ENCODE measurements at regions not wholly inside any gene's neighbourhood (a gene's known extent, or its start where the extent isn't known, plus 50 kb on each side); places are given as distances from the start of the nearest gene placed in this dataset.

- H3K4me3 ChIP-seq (ENCODE audit: insufficient read depth in 1 of 2, low read depth in 1 of 2, low read length in 2 of 2): no peak overlapping the region
- no peak overlapping the region for H2BK120ac ChIP-seq (ENCODE audit: low read depth, low read length)
- no peak overlapping the region for H3K4me2 ChIP-seq (ENCODE audit: low read length, poor library complexity, severe bottlenecking)
- WGBS: 92% methylated on average over 2 of the region's 3 CpGs
- no peak overlapping the region for H2BK15ac ChIP-seq (ENCODE audit: low read depth, poor library complexity, severe bottlenecking)
- H3K79me1 ChIP-seq (replicated peaks; ENCODE audit: low read length, poor library complexity, severe bottlenecking): no peaks in the 10 kb centered on the region
- DNase-seq: no peak
- H2BK5ac ChIP-seq (ENCODE audit: low read depth, low read length, poor library complexity, severe bottlenecking): no peak overlapping the region
- H3K36me3 ChIP-seq (ENCODE audit: control insufficient read depth in 1 of 2, insufficient read depth in 2 of 2, low read depth in 1 of 2, low read length in 2 of 2): no peaks in the 10 kb centered on the region
- no peaks in the 10 kb centered on the region for H3K27me3 ChIP-seq (ENCODE audit: control insufficient read depth in 1 of 2, insufficient read depth in 1 of 2, low read length in 2 of 2)
- no peak overlapping the region for H2AK5ac ChIP-seq (ENCODE audit: low read length, severe bottlenecking)
- H3K9me3 ChIP-seq (ENCODE audit: control insufficient read depth, low read length): peaks cover 12% of the 10 kb centered on the region
- no peak overlapping the region for H3K27ac ChIP-seq (ENCODE audit: low read length, poor library complexity, severe bottlenecking)
- no peak overlapping the region for H3K4ac ChIP-seq (ENCODE audit: low read depth in 1 of 2, low read length in 2 of 2)
- no peak overlapping the region for H4K91ac ChIP-seq (ENCODE audit: low read length)
- H3K18ac ChIP-seq (ENCODE audit: low read depth in 1 of 2, low read length in 2 of 2): no peak overlapping the region
- no peak overlapping the region for H2BK12ac ChIP-seq (ENCODE audit: low read length in 2 of 2)
- H3K4me1 ChIP-seq (ENCODE audit: control insufficient read depth, insufficient read depth, low read depth, low read length): no peaks in the 10 kb centered on the region
- no peak overlapping the region for H3K9ac ChIP-seq (ENCODE audit: low read length)
- no peak overlapping the region for H2AFZ ChIP-seq (ENCODE audit: low read depth, low read length)
- H4K8ac ChIP-seq (ENCODE audit: low read length): peak overlapping the region; percentile 37
- H3K14ac ChIP-seq (ENCODE audit: low read length in 2 of 2): no peak overlapping the region
- H3K23ac ChIP-seq (ENCODE audit: low read length in 2 of 2): no peak overlapping the region
Observed at GRCh38 chr6:140897349-140897748, 1235.4 kb upstream of the GJE1 start.

GRCh38 chr6:140893432-140893831 is 1239.3 kb upstream of the GJE1 start:
- no peak overlapping the region for H2BK12ac ChIP-seq (ENCODE audit: low read length in 2 of 2)
- no peak overlapping the region for H3K18ac ChIP-seq (ENCODE audit: low read depth in 1 of 2, low read length in 2 of 2)
- H3K9me3 ChIP-seq (ENCODE audit: control insufficient read depth, low read length): peaks cover 5% of the 10 kb centered on the region
- no peak overlapping the region for H3K4me2 ChIP-seq (ENCODE audit: low read length, poor library complexity, severe bottlenecking)
- no peak overlapping the region for H2BK5ac ChIP-seq (ENCODE audit: low read depth, low read length, poor library complexity, severe bottlenecking)
- no peak overlapping the region for H2BK120ac ChIP-seq (ENCODE audit: low read depth, low read length)
- no peak overlapping the region for H3K27ac ChIP-seq (ENCODE audit: low read length, poor library complexity, severe bottlenecking)
- no peaks in the 10 kb centered on the region for H3K4me1 ChIP-seq (ENCODE audit: control insufficient read depth, insufficient read depth, low read depth, low read length)
- H3K27me3 ChIP-seq (ENCODE audit: control insufficient read depth in 1 of 2, insufficient read depth in 1 of 2, low read length in 2 of 2): no peaks in the 10 kb centered on the region
- no peak overlapping the region for H2AK5ac ChIP-seq (ENCODE audit: low read length, severe bottlenecking)
- H3K79me1 ChIP-seq (replicated peaks; ENCODE audit: low read length, poor library complexity, severe bottlenecking): no peaks in the 10 kb centered on the region
- H4K91ac ChIP-seq (ENCODE audit: low read length): no peak overlapping the region
- no peak overlapping the region for H3K4ac ChIP-seq (ENCODE audit: low read depth in 1 of 2, low read length in 2 of 2)
- H3K14ac ChIP-seq (ENCODE audit: low read length in 2 of 2): no peak overlapping the region
- H3K23ac ChIP-seq (ENCODE audit: low read length in 2 of 2): no peak overlapping the region
- H3K9ac ChIP-seq (ENCODE audit: low read length): no peak overlapping the region
- DNase-seq: no peak
- H2BK15ac ChIP-seq (ENCODE audit: low read depth, poor library complexity, severe bottlenecking): no peak overlapping the region
- no peak overlapping the region for H4K8ac ChIP-seq (ENCODE audit: low read length)
- H3K4me3 ChIP-seq (ENCODE audit: insufficient read depth in 1 of 2, low read depth in 1 of 2, low read length in 2 of 2): no peak overlapping the region
- no peak overlapping the region for H2AFZ ChIP-seq (ENCODE audit: low read depth, low read length)
- whole genome bisulfite sequencing: 82% methylated on average over 3 of the region's 4 CpGs
- no peaks in the 10 kb centered on the region for H3K36me3 ChIP-seq (ENCODE audit: control insufficient read depth in 1 of 2, insufficient read depth in 2 of 2, low read depth in 1 of 2, low read length in 2 of 2)

GRCh38 chr6:140879946-140880345 is 1252.8 kb upstream of the GJE1 start:
- no peak overlapping the region for H2BK5ac ChIP-seq (ENCODE audit: low read depth, low read length, poor library complexity, severe bottlenecking)
- DNase-seq: peak; percentile 40

GRCh38 chr6:140874066-140874465 is 1258.7 kb upstream of the GJE1 start:
- H2AK5ac ChIP-seq (ENCODE audit: low read length, severe bottlenecking): no peak overlapping the region
- no peak overlapping the region for H2BK120ac ChIP-seq (ENCODE audit: low read depth, low read length)
- H3K4ac ChIP-seq (ENCODE audit: low read depth in 1 of 2, low read length in 2 of 2): no peak overlapping the region
- no peak overlapping the region for H3K4me2 ChIP-seq (ENCODE audit: low read length, poor library complexity, severe bottlenecking)
- H4K8ac ChIP-seq (ENCODE audit: low read length): no peak overlapping the region
- no peaks in the 10 kb centered on the region for H3K36me3 ChIP-seq (ENCODE audit: control insufficient read depth in 1 of 2, insufficient read depth in 2 of 2, low read depth in 1 of 2, low read length in 2 of 2)
- no peak overlapping the region for H3K18ac ChIP-seq (ENCODE audit: low read depth in 1 of 2, low read length in 2 of 2)
- DNase-seq: no peak
- no peak overlapping the region for H3K9ac ChIP-seq (ENCODE audit: low read length)
- 100% methylated on average over 2 of the region's 3 CpGs for WGBS
- no peak overlapping the region for H3K4me3 ChIP-seq (ENCODE audit: insufficient read depth in 1 of 2, low read depth in 1 of 2, low read length in 2 of 2)
- no peak overlapping the region for H2BK15ac ChIP-seq (ENCODE audit: low read depth, poor library complexity, severe bottlenecking)
- no peak overlapping the region for H3K27ac ChIP-seq (ENCODE audit: low read length, poor library complexity, severe bottlenecking)
- H3K27me3 ChIP-seq (ENCODE audit: control insufficient read depth in 1 of 2, insufficient read depth in 1 of 2, low read length in 2 of 2): no peaks in the 10 kb centered on the region
- H4K91ac ChIP-seq (ENCODE audit: low read length): no peak overlapping the region
- peaks cover 4% of the 10 kb centered on the region for H3K9me3 ChIP-seq (ENCODE audit: control insufficient read depth, low read length)
- H3K4me1 ChIP-seq (ENCODE audit: control insufficient read depth, insufficient read depth, low read depth, low read length): no peaks in the 10 kb centered on the region
- no peak overlapping the region for H2BK12ac ChIP-seq (ENCODE audit: low read length in 2 of 2)
- H3K14ac ChIP-seq (ENCODE audit: low read length in 2 of 2): no peak overlapping the region
- H3K79me1 ChIP-seq (replicated peaks; ENCODE audit: low read length, poor library complexity, severe bottlenecking): no peaks in the 10 kb centered on the region
- H3K23ac ChIP-seq (ENCODE audit: low read length in 2 of 2): no peak overlapping the region
- H2AFZ ChIP-seq (ENCODE audit: low read depth, low read length): no peak overlapping the region
- no peak overlapping the region for H2BK5ac ChIP-seq (ENCODE audit: low read depth, low read length, poor library complexity, severe bottlenecking)

More at GRCh38 chr6:140879946-140880345, 1252.8 kb upstream of the GJE1 start:
- Histone ChIP-seq H3K27me3 (ENCODE audit: control insufficient read depth in 1 of 2, insufficient read depth in 1 of 2, low read length in 2 of 2) (no peaks in the 10 kb centered on the region), H3K27ac (ENCODE audit: low read length, poor library complexity, severe bottlenecking) (peak overlapping the region; percentile 96), H4K8ac (ENCODE audit: low read length) (no peak overlapping the region), H3K36me3 (ENCODE audit: control insufficient read depth in 1 of 2, insufficient read depth in 2 of 2, low read depth in 1 of 2, low read length in 2 of 2) (no peaks in the 10 kb centered on the region), H2AK5ac (ENCODE audit: low read length, severe bottlenecking) (no peak overlapping the region), H4K91ac (ENCODE audit: low read length) (no peak overlapping the region), H3K4ac (ENCODE audit: low read depth in 1 of 2, low read length in 2 of 2) (no peak overlapping the region), H2AFZ (ENCODE audit: low read depth, low read length) (no peak overlapping the region), H3K9ac (ENCODE audit: low read length) (no peak overlapping the region), H3K23ac (ENCODE audit: low read length in 2 of 2) (no peak overlapping the region), H3K79me1 (replicated peaks; ENCODE audit: low read length, poor library complexity, severe bottlenecking) (no peaks in the 10 kb centered on the region), H3K4me3 (ENCODE audit: insufficient read depth in 1 of 2, low read depth in 1 of 2, low read length in 2 of 2) (no peak overlapping the region), H3K14ac (ENCODE audit: low read length in 2 of 2) (no peak overlapping the region), H3K4me1 (ENCODE audit: control insufficient read depth, insufficient read depth, low read depth, low read length) (peaks cover 2% of the 10 kb centered on the region), H2BK15ac (ENCODE audit: low read depth, poor library complexity, severe bottlenecking) (no peak overlapping the region), H2BK120ac (ENCODE audit: low read depth, low read length) (no peak overlapping the region), H3K18ac (ENCODE audit: low read depth in 1 of 2, low read length in 2 of 2) (no peak overlapping the region), H3K9me3 (ENCODE audit: control insufficient read depth, low read length) (no peaks in the 10 kb centered on the region), H2BK12ac (ENCODE audit: low read length in 2 of 2) (no peak overlapping the region), H3K4me2 (ENCODE audit: low read length, poor library complexity, severe bottlenecking) (no peak overlapping the region)
